Spleen (tissue), 11 donors: ENCODE measurements at regions not wholly inside any gene's neighbourhood (a gene's known extent, or its start where the extent isn't known, plus 50 kb on each side); places are given as distances from the start of the nearest gene placed in this dataset.

ENCODE experiments used
- DNase-seq: peaks from one replicate; pipeline ENCODE4 v3.0.0-alpha.2; 2020
- H3K27ac ChIP-seq, 8 donors: fragments of 200-600 bp; sonication (generic) in 7 of 8; 1 replicate in 4 of 8; 2 replicates in 4 of 8; pipeline versions ENCODE4 v1.5.0 to v1.8.0; 2016 to 2021; ENCODE audit warnings: inconsistent platforms in 4 of 8, mild to moderate bottlenecking in 4 of 8, moderate library complexity in 1 of 8
- H3K27me3 ChIP-seq, 7 donors: fragments of 200-600 bp; sonication (generic) in 6 of 7; replicated peaks in 1 of 7; 1 replicate in 4 of 7; 2 replicates in 3 of 7; pipeline versions ENCODE4 v1.5.0 to v1.8.0; 2016 to 2021; ENCODE audit warnings: inconsistent platforms in 3 of 7, mild to moderate bottlenecking in 1 of 7
- H3K36me3 ChIP-seq, 6 donors: fragments of 200-600 bp; sonication (generic) in 5 of 6; 1 replicate in 4 of 6; 2 replicates in 2 of 6; pipeline versions ENCODE4 v1.5.0 to v1.8.0; 2016 to 2021; ENCODE audit warnings: inconsistent platforms in 2 of 6
- H3K4me1 ChIP-seq, 6 donors: fragments of 200-600 bp; sonication (generic) in 5 of 6; 1 replicate in 3 of 6; 2 replicates in 3 of 6; pipeline versions ENCODE4 v1.5.0 to v1.8.0; 2016 to 2021; ENCODE audit warnings: inconsistent platforms in 3 of 6
- H3K4me3 ChIP-seq, 8 donors: fragments of 200-600 bp; sonication (generic) in 7 of 8; 1 replicate in 4 of 8; 2 replicates in 4 of 8; pipeline versions ENCODE4 v1.5.0 to v1.8.0; 2016 to 2021; ENCODE audit warnings: inconsistent platforms in 4 of 8, mild to moderate bottlenecking in 4 of 8, moderate library complexity in 2 of 8
- H3K9me3 ChIP-seq, 8 donors: fragments of 200-600 bp; sonication (generic) in 7 of 8; 1 replicate in 4 of 8; 2 replicates in 4 of 8; pipeline versions ENCODE4 v1.5.0 to v1.8.0; 2016 to 2021; ENCODE audit warnings: inconsistent platforms in 4 of 8
- CTCF ChIP-seq, 11 experiments: fragments of 200-600 bp in 7 of 11; fragments of 450-650 bp in 4 of 11; sonication (generic) in 4 of 11; IDR thresholded peaks in 8 of 11; conservative IDR thresholded peaks in 3 of 11; 1 replicate in 7 of 11; 2 replicates in 4 of 11; pipeline versions ENCODE4 v1.4.0 to v1.8.0; 2016 to 2021; ENCODE audit warnings: antibody characterized with exemption in 11 of 11, inconsistent platforms in 4 of 11, mild to moderate bottlenecking in 1 of 11
- POLR2A ChIP-seq, 3 donors: fragments of 450-650 bp; IDR thresholded peaks; one replicate each; pipeline ENCODE4 v1.5.1; 2017; ENCODE audit warnings: antibody characterized with exemption in 3 of 3, mild to moderate bottlenecking in 1 of 3
- POLR2AphosphoS5 ChIP-seq, 3 donors: sonication (generic); formaldehyde crosslinking; IDR thresholded peaks; one replicate each; pipeline ENCODE4 v1.5.1; 2017; ENCODE audit warnings: antibody characterized with exemption in 3 of 3
- WGBS, 5 donors: extraction: QIAGEN DNeasy Blood & Tissue Kit in 3 of 5; methylation state at CpG; one replicate each; pipeline versions ENCODE4 v1.1.5 to v1.1.7; 2013 to 2018; 5-methylcytosine and 5-hydroxymethylcytosine counted together
- intact Hi-C: fragments of 100-400 bp; cut with DNase I; formaldehyde crosslinking; loops from one replicate; pipeline ENCODE4 v1.15.0; 2023; ENCODE audit warnings: low total_unique reads
- donor health status: healthy with polysubstance abuse.
- donor health status: DM: no; HTN: no; CAD: no; lungs with moderate emphysema.
- donor health status: DM: no; HTN: no; CAD: no.
- donor health status: Bipolar disorder and iron deficiency.
- donor health status: healthy.
- donor health status: DM: no; HTN: no; CAD: no.
- donor health status: DM: yes; HTN: yes; CAD: no.

GRCh38 chr15:31802761-31803160, 227.6 kb upstream of the CHRNA7 start:
- H3K27me3 ChIP-seq = no peaks in the 10 kb centered on the region
- no peak for DNase-seq
- intact Hi-C loops = no loop called here
- 64 to 74% (median 68%) methylated on average over 3 of the region's 3 CpGs for WGBS, 5 donors
- H3K4me1 ChIP-seq = no peaks in the 10 kb centered on the region
- TF ChIP-seq POLR2A (IDR thresholded peaks at IDR 0.05) = no peak
- H3K9me3 ChIP-seq = no peaks in the 10 kb centered on the region
- no peak overlapping the region for H3K27ac ChIP-seq
- H3K4me3 ChIP-seq = no peak overlapping the region
- no peaks in the 10 kb centered on the region for H3K36me3 ChIP-seq

GRCh38 chr15:31803388-31803884, 226.9 kb upstream of the CHRNA7 start:
- H3K9me3 ChIP-seq = no peaks in the 10 kb centered on the region
- no peak overlapping the region for H3K27ac ChIP-seq
- no peaks in the 10 kb centered on the region for H3K4me1 ChIP-seq
- H3K27me3 ChIP-seq = no peaks in the 10 kb centered on the region
- no peaks in the 10 kb centered on the region for H3K36me3 ChIP-seq
- intact Hi-C loops = no loop called here
- H3K4me3 ChIP-seq = no peak overlapping the region
- no peak for TF ChIP-seq POLR2A (IDR thresholded peaks at IDR 0.05)
- no peak for TF ChIP-seq CTCF (IDR thresholded peaks at IDR 0.05 in 8 of 11, conservative IDR thresholded peaks at IDR 0.05 in 3 of 11)
- no peak for TF ChIP-seq POLR2AphosphoS5 (IDR thresholded peaks at IDR 0.05)
- 75 to 90% (median 82%) methylated on average over 3 of the region's 3 CpGs for WGBS, 5 donors
- no peak for DNase-seq

- Histone ChIP-seq H3K4me1 (no peaks in the 10 kb centered on the region), H3K27me3 (no peaks in the 10 kb centered on the region), H3K36me3 (no peaks in the 10 kb centered on the region), H3K27ac (no peak overlapping the region), H3K4me3 (no peak overlapping the region), H3K9me3 (peaks cover 0 to 8% (median 0%) of the 10 kb centered on the region in 8 donors)
- DNase-seq = no peak
- intact Hi-C loops = no loop called here
- 68 to 85% (median 72%) methylated on average over 5 of the region's 5 CpGs for WGBS, 5 donors
- no peak for TF ChIP-seq CTCF (IDR thresholded peaks at IDR 0.05 in 8 of 11, conservative IDR thresholded peaks at IDR 0.05 in 3 of 11)
Measured at GRCh38 chr15:31805090-31805662, 225.1 kb upstream of the CHRNA7 start.

- intact Hi-C loops = no loop called here
- no peak for DNase-seq
- H3K4me1 ChIP-seq = no peaks in the 10 kb centered on the region
- H3K9me3 ChIP-seq = peaks cover 0 to 8% (median 0%) of the 10 kb centered on the region in 8 donors
- H3K27me3 ChIP-seq = no peaks in the 10 kb centered on the region
- no peaks in the 10 kb centered on the region for H3K36me3 ChIP-seq
- H3K27ac ChIP-seq = no peak overlapping the region
- no peak overlapping the region for H3K4me3 ChIP-seq
- no peak for TF ChIP-seq POLR2A (IDR thresholded peaks at IDR 0.05)
- no peak for TF ChIP-seq POLR2AphosphoS5 (IDR thresholded peaks at IDR 0.05)
- TF ChIP-seq CTCF (IDR thresholded peaks at IDR 0.05 in 8 of 11, conservative IDR thresholded peaks at IDR 0.05 in 3 of 11) = no peak
Measured at GRCh38 chr15:31806106-31806505, 224.2 kb upstream of the CHRNA7 start.

GRCh38 chr15:31811641-31812040, 218.7 kb upstream of the CHRNA7 start:
- Histone ChIP-seq H3K4me1 (no peaks in the 10 kb centered on the region), H3K36me3 (no peaks in the 10 kb centered on the region), H3K9me3 (peaks cover 0 to 8% (median 0%) of the 10 kb centered on the region in 8 donors), H3K4me3 (no peak overlapping the region), H3K27ac (no peak overlapping the region), H3K27me3 (no peaks in the 10 kb centered on the region)
- no peak for DNase-seq
- TF ChIP-seq CTCF (IDR thresholded peaks at IDR 0.05 in 8 of 11, conservative IDR thresholded peaks at IDR 0.05 in 3 of 11) (no peak), POLR2AphosphoS5 (IDR thresholded peaks at IDR 0.05) (no peak), POLR2A (IDR thresholded peaks at IDR 0.05) (no peak)
- intact Hi-C loops = no loop called here
- WGBS, 5 donors = 92 to 96% (median 92%) methylated on average over 7 to 10 of the region's 10 CpGs
